Skin of body (tissue), 1 donor: ENCODE measurements at regions not wholly inside any gene's neighbourhood (a gene's known extent, or its start where the extent isn't known, plus 50 kb on each side); places are given as distances from the start of the nearest gene placed in this dataset.

ENCODE experiments used
- DNase-seq: peaks from one replicate; lab custom pipeline; 2025; lab: John Stamatoyannopoulos, UW

DNA sequence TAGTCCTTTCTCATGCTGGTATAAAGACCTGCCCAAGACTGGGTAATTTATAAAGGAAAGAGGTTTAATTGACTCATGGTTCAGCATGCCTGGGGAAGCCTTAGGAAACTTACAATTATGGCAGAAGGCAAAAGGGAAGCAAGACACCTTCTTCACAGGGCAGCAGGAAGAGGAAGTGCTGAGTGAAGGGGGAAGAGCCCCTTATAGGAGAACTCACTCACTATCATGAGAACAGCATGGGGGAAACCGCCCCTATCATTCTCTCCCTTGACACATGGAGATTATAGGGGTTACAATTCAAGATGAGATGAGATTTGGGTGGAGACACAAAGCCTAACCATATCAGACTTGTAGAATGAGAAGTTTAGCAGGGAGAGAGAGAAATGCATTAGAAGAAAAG, 373.3 kb upstream of the DIAPH2 start:
- DNase-seq, result no peak

- no peak for DNase-seq
These were observed 369.7 kb upstream of the DIAPH2 start for GRCh38 chrX:96314985-96315384.

DNA sequence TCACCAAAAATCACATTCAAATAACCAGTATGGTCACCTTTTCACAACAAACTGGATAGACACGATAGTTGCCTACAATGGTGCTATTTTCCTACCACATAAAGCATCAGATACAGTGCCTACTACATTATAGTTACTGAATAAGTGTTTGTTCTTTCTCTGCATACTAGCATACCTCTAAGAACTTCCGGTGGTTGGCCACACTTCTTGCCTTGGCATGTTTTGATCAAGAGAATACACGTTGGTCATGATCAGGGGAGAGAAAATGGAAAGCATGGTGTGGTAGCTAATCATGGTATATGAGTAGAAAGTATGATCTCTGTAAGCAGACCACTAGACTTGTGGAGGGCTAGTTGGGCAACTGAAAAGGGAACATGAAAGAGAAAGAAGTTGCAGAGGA, 322.8 kb upstream of the DIAPH2 start:
- DNase-seq, result no peak

- DNase-seq, result peak; percentile 40
These were observed 312.2 kb upstream of the DIAPH2 start for GRCh38 chrX:96372313-96373046.

GRCh38 chrX:96373047-96373355, 311.6 kb upstream of the DIAPH2 start:
- DNase-seq, result no peak

DNA sequence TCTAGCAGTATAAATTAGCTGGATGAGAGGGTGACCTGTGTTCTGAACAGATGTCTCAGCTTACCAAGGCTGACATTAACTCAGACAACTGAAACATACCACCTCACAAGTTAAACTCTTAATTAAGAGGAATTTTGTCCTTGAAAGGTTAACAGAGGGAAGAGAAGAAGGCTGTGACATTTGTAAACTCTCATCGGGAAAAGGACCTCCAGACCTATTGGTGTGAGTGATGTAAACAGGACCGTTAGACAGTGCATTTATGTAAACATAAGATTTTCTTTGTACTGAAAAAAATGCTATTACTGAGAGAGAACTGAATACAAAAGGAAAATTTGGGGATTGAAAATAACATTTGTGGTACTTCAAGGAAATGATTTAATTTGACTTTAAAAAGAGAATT, 308.4 kb upstream of the DIAPH2 start:
- no peak for DNase-seq

DNA sequence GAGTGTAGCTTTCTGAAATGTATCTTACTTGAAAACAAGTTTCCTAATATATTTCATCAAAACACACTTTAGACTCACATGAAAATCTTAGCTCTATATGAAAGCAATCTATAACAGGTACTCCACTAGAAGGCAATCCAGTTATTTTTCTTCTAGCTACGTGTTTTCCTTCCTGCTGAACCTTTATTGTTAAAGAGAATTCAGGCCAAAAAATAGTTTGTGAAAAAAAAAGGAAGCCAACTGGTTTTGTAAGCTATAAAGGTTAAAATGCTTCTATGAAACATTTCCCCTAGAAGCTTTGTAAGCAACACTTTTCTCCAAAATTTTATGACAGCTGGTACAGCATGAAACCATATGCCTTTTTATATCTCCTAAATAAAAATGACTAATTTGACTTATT, 304.7 kb upstream of the DIAPH2 start:
- DNase-seq, result no peak

GRCh38 chrX:96382018-96382417, 302.6 kb upstream of the DIAPH2 start:
- no peak for DNase-seq

GRCh38 chrX:96383428-96383827, 301.2 kb upstream of the DIAPH2 start:
- no peak for DNase-seq

- no peak for DNase-seq
These were observed 298.3 kb upstream of the DIAPH2 start for GRCh38 chrX:96386325-96386724.

DNA sequence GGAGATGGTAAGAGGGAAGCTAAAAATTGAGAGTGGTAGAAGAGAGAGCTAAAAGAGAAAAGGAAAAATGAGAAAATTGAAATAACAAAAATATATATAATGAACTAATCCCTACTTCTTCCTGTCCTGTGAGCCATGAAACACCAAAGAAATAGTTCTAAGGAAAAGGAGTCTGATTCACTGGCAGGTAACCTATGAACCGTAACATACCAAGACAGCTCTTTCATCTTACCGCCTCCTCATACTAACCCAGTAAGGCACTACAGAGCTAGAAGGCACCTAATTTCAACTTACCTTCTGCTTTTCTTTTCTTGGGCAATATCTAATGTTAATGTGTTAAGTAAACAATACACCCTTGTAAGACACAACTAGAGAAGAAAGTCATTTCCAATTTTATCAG, 297.7 kb upstream of the DIAPH2 start:
- no peak for DNase-seq

GRCh38 chrX:96387801-96388200, 296.8 kb upstream of the DIAPH2 start:
- no peak for DNase-seq

DNA sequence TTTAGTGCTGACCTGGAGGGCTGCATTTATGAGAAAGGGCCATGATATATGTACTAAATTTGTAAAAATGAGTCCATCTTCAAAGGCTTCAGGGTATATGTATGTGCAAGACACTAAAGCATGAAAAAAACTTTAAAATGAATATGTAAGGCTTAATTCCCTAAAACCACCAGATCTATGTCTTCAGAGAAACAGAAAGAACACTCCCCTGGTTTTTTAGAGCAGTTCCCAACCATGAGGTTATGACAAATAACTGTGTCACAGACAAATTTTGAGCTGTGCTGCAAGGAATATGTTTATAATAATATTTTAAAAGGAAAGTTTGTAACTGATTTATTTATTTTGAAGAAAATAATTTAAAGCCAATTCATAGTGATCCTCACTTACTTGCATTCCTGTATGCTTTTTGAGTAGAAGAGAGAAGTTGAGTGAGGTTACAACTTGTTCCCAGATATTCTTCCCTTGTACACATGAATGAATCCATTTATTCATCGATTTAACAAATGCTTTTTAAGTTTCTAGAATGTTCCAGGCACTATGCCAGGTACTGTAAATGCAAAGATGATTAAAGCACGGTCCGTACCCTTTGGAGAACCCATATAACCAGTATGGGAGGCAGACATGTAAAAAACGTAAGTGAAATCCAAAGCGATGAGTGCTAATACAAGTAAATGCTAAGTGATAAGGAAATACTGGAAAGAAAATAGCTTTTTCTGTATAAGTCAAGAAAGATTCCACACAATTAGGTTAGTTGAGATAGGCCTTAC, 295.2 kb upstream of the DIAPH2 start:
- DNase-seq, result no peak

GRCh38 chrX:96394598-96394997, 290.0 kb upstream of the DIAPH2 start:
- no peak for DNase-seq

- DNase-seq, result no peak
These were observed 281.2 kb upstream of the DIAPH2 start for GRCh38 chrX:96403446-96403845.

DNA sequence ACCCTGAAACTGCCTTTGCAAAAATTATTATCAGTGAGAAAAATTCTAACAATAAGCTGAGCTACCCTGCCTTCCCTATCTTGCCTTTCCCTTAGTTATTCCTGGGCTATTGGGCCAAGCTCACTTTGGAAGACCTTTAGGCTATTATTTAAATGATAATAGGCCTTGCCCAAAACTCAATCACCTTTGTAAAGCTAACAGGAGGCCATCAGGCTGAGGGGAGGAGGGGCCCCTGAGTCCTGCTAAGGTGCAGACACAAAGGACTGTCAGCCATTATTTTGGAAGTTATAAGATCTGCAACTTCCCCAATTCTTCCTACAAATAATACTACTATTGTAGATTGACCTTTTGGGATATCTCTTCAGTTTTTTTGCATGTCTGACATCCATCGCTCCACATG, 278.8 kb upstream of the DIAPH2 start:
- DNase-seq, result no peak

GRCh38 chrX:96407072-96407471, 277.6 kb upstream of the DIAPH2 start:
- DNase-seq, result peak; percentile 1

GRCh38 chrX:96407501-96407900, 277.1 kb upstream of the DIAPH2 start:
- no peak for DNase-seq

DNA sequence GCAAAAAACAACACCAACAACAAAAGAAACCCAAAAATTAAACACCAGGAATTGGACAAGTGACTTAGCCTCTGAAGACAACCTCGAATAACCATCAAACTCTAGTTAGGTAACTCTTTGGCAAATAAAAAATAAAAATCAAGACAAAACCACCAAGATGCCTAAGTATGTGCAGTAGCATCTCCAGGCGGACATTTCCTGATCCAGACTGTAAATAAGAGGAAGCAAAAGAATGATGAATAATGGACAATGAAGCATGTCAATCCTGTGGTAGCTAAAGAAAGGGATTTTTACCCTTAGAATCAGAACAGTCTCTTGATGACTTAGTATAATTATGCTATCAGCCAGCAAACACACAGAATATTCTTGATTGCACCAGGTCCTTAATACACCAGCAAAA, 276.7 kb upstream of the DIAPH2 start:
- no peak for DNase-seq

DNA sequence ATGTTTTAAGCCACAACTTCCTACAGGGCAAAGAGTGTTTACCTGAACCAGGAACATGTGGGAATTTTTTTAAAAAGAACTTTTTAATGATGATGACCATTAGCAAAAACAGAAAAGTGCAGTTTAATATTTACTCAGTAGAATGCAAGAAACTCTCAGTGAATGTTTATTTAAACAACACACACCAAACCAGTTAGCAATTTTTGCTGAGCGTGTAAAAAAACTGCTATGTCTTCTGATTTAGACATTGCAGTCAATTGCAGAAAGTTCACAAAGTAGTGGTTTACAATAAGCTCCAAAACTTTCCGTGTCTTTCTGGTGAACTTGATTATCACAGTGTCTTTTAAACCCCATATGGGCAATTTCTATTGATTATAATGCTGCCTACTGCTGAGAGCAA, 273.7 kb upstream of the DIAPH2 start:
- no peak for DNase-seq

DNA sequence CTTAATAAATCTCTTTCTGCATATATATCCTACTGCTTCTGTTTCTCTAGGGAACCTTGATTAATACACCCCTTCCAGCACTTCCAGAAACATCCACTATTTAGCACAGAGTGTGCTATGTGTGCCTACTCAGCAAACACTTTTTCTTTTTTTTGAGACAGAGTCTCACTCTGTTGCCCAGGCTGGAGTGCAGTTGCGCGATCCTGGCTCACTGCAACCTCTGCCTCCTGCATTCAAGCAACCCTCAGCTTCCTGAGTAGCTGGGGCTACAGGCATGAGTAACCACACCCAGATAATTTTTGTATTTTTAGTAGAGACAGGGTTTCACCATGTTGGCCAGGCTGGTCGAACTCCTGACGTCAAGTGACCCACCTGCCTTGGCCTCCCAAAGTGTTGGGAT, 266.9 kb upstream of the DIAPH2 start:
- DNase-seq, result no peak

DNA sequence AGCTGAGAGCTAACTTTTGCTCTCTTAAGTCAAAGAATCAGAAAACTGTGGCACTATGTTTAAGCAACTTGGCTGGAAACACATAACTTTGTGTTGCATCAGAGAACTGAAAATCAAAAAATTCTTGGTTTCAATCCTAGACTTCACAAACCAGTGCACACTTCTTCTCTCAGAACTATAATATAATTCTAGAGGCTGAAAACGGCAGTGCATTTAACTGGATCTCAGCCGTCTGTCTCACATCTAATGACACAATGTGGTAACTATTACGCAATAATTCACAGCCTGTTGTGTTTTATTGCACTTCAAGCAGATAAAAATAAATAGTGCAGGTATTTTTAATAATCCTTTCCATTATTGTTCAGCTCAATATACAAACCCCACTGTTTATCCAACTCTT, 260.6 kb upstream of the DIAPH2 start:
- no peak for DNase-seq

DNA sequence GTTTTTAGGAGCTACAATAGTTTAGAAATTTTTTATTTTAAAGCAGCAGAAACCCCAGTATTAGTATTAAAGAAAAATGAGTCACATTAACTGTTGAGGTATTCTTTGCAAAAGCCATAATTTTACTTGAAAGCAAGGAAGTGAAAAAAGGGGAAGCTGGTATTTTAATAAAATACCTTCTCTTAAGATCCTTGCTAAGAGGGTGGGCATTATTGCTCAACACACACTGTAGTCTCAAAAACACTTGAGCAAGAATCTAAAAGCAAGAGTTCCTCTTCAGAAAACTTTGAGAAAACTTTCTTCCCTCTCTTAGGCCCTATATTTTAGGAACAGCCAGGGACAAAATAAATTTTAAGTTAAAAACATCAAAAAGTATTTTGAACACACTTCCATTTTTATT, 259.4 kb upstream of the DIAPH2 start:
- no peak for DNase-seq
